HT1080 (cell line): ENCODE measurements at regions not wholly inside any gene's neighbourhood (a gene's known extent, or its start where the extent isn't known, plus 50 kb on each side); places are given as distances from the start of the nearest gene placed in this dataset.
"Not testable (repeated sequence)": the region's sequence is repeated elsewhere in the genome, so short reads cannot be mapped to it uniquely, and the experiment has no call there.

ENCODE experiments used
- DNase-seq: peaks from one replicate; pipeline ENCODE4 v3.0.0-alpha.2; 2015; ENCODE audit warnings: low read depth

- no peak for DNase-seq
Observed at GRCh38 chr18:66011916-66012315, 261.1 kb downstream of the CDH7 start.

- DNase-seq = no peak
Observed at GRCh38 chr18:66005831-66006588, 255.2 kb downstream of the CDH7 start.

GRCh38 chr18:65998971-65999700 is 248.3 kb downstream of the CDH7 start:
- not testable (repeated sequence) for DNase-seq

GRCh38 chr18:65995206-65995605 is 244.4 kb downstream of the CDH7 start:
- DNase-seq = no peak

- no peak for DNase-seq
Observed at GRCh38 chr18:65994302-65994701, 243.5 kb downstream of the CDH7 start.

- DNase-seq = peak; percentile 7
Observed at GRCh38 chr18:65990944-65991708, 240.3 kb downstream of the CDH7 start.

GRCh38 chr18:65990174-65990690 is 239.4 kb downstream of the CDH7 start:
- DNase-seq = no peak

GRCh38 chr18:65988972-65989371 is 238.2 kb downstream of the CDH7 start:
- DNase-seq = no peak

GRCh38 chr18:65988386-65988785 is 237.6 kb downstream of the CDH7 start:
- no peak for DNase-seq

GRCh38 chr18:65983750-65984149 is 232.9 kb downstream of the CDH7 start:
- no peak for DNase-seq

- DNase-seq = no peak
Observed at GRCh38 chr18:65975536-65975935, 224.7 kb downstream of the CDH7 start.

GRCh38 chr18:65974758-65975157 is 223.9 kb downstream of the CDH7 start:
- no peak for DNase-seq

- no peak for DNase-seq
Observed at GRCh38 chr18:65968239-65969004, 217.6 kb downstream of the CDH7 start.

GRCh38 chr18:65955747-65956146 is 204.9 kb downstream of the CDH7 start:
- no peak for DNase-seq

- DNase-seq = no peak
Observed at GRCh38 chr18:65954372-65954771, 203.6 kb downstream of the CDH7 start.

GRCh38 chr18:65946777-65947176 is 196.0 kb downstream of the CDH7 start:
- DNase-seq = no peak

GRCh38 chr18:65943268-65943667 is 192.5 kb downstream of the CDH7 start:
- no peak for DNase-seq

GRCh38 chr18:65942854-65943253 is 192.0 kb downstream of the CDH7 start:
- no peak for DNase-seq

- no peak for DNase-seq
Observed at GRCh38 chr18:65942104-65942503, 191.3 kb downstream of the CDH7 start.

- DNase-seq = no peak
Observed at GRCh38 chr18:65941482-65941881, 190.7 kb downstream of the CDH7 start.
